Right atrium auricular region (tissue), 2 donors: ENCODE measurements at regions not wholly inside any gene's neighbourhood (a gene's known extent, or its start where the extent isn't known, plus 50 kb on each side); places are given as distances from the start of the nearest gene placed in this dataset.
"Not testable (repeated sequence)": the region's sequence is repeated elsewhere in the genome, so short reads cannot be mapped to it uniquely, and the experiment has no call there.

Source experiments
- DNase-seq: peaks from one replicate; pipeline ENCODE4 v3.0.0-alpha.2; 2019; ENCODE audit warnings: low spot score
- H3K27ac ChIP-seq, 2 donors: fragments of 200-600 bp; sonication (generic); 1 replicate in 1 of 2; 2 replicates in 1 of 2; pipeline ENCODE4 v1.5.1; 2016 to 2019
- H3K27me3 ChIP-seq, 2 donors: fragments of 200-600 bp; sonication (generic); one replicate each; pipeline versions ENCODE4 v1.5.1 to v1.6.0; 2017 to 2019
- H3K36me3 ChIP-seq: fragments of 200-600 bp; sonication (generic); one replicate; pipeline ENCODE4 v1.5.1; 2016
- H3K4me1 ChIP-seq, 2 donors: fragments of 200-600 bp; sonication (generic); one replicate each; pipeline versions ENCODE4 v1.5.1 to v1.6.0; 2017 to 2019
- H3K4me3 ChIP-seq, 2 donors: fragments of 200-600 bp; sonication (generic); 1 replicate in 1 of 2; 2 replicates in 1 of 2; pipeline ENCODE4 v1.5.1; 2017 to 2019; ENCODE audit warnings: mild to moderate bottlenecking in 1 of 2, moderate library complexity in 1 of 2
- H3K9me3 ChIP-seq, 2 donors: fragments of 200-600 bp; sonication (generic); one replicate each; pipeline ENCODE4 v1.5.1; 2019
- TF ChIP-seq, protein P1 (sequence below), 2 donors: fragments of 200-600 bp; sonication (generic); IDR thresholded peaks; one replicate each; pipeline ENCODE4 v1.5.1; 2019; ENCODE audit warnings: antibody characterized with exemption in 2 of 2

DNA sequence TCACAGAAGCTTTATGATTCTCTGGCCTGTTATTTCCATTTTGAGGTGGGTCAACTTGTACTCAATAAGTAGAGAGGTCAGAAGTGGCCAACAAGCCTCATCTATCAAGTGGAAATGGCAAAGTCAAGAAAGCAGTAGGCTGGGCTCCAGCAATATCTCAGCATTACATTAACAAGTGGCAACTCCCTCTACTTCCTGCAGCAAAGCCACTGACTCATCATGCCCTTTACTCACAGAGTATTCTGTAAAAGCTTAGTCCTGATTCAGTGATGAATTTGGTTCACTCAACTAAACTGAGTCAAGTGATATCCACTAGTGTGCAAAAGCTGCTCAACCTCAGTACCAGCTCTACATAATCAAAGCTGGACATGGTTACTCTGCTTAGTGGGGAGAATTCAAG is 954.6 kb downstream of the EPHA3 start:
- TF ChIP-seq, protein P1, sequence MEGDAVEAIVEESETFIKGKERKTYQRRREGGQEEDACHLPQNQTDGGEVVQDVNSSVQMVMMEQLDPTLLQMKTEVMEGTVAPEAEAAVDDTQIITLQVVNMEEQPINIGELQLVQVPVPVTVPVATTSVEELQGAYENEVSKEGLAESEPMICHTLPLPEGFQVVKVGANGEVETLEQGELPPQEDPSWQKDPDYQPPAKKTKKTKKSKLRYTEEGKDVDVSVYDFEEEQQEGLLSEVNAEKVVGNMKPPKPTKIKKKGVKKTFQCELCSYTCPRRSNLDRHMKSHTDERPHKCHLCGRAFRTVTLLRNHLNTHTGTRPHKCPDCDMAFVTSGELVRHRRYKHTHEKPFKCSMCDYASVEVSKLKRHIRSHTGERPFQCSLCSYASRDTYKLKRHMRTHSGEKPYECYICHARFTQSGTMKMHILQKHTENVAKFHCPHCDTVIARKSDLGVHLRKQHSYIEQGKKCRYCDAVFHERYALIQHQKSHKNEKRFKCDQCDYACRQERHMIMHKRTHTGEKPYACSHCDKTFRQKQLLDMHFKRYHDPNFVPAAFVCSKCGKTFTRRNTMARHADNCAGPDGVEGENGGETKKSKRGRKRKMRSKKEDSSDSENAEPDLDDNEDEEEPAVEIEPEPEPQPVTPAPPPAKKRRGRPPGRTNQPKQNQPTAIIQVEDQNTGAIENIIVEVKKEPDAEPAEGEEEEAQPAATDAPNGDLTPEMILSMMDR (IDR thresholded peaks at IDR 0.05): no peak
- Histone ChIP-seq H3K4me1 (no peaks in the 10 kb centered on the region), H3K36me3 (no peaks in the 10 kb centered on the region), H3K27ac (no peak overlapping the region), H3K4me3 (no peak overlapping the region), H3K27me3 (no peaks in the 10 kb centered on the region), H3K9me3 (no peaks in the 10 kb centered on the region)
- no peak for DNase-seq

DNA sequence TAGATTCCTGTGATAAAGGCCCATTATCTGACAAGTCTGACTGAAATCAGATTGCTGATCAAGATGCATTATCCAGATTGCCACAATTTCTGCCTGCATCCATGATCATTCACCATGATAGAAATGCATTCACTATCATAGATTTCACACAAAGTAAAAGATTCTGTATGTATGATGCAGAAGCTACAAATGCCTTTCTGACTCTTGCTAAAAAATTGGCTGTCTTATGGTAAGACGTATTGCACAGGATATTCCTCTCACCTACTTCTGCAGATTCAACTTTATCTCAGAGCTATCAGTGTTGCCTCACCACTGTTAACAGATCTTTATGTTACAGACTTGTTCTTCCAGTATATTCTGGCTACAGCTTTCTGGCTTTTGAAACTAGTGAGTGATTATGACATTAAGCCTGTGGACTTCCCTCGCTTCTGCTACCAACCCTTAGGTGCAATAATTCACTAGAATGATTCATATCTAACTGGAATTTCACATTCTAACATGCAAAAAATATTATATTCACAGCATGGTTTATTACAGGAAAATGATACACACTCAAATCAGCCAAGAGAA is 955.3 kb downstream of the EPHA3 start:
- Histone ChIP-seq H3K9me3 (no peaks in the 10 kb centered on the region), H3K4me3 (no peak overlapping the region), H3K36me3 (no peaks in the 10 kb centered on the region), H3K27ac (no peak overlapping the region), H3K27me3 (no peaks in the 10 kb centered on the region), H3K4me1 (no peaks in the 10 kb centered on the region)
- no peak for DNase-seq
- TF ChIP-seq, protein P1 (IDR thresholded peaks at IDR 0.05): no peak

DNA sequence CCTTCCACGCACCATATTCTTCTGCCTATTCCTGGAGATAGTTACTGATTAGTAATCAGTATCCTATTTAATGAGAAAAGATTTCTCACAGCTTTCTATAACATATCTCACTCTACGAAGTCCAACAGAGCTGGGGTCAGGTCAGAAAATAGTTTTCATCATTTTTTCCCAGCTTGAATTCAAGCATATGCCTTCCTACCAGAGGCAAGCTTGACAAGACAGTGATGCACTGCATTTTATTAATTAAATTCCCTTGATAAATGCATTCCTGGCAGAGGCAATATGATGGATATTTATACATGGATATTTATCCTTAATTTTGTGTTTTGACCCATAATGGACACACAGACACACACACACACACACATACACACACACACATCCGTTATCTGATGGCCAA is 961.4 kb downstream of the EPHA3 start:
- Histone ChIP-seq H3K27ac (no peak overlapping the region), H3K4me3 (no peak overlapping the region), H3K9me3 (no peaks in the 10 kb centered on the region), H3K27me3 (no peaks in the 10 kb centered on the region), H3K36me3 (no peaks in the 10 kb centered on the region), H3K4me1 (no peaks in the 10 kb centered on the region)
- TF ChIP-seq, protein P1 (IDR thresholded peaks at IDR 0.05): no peak
- DNase-seq: no peak

DNA sequence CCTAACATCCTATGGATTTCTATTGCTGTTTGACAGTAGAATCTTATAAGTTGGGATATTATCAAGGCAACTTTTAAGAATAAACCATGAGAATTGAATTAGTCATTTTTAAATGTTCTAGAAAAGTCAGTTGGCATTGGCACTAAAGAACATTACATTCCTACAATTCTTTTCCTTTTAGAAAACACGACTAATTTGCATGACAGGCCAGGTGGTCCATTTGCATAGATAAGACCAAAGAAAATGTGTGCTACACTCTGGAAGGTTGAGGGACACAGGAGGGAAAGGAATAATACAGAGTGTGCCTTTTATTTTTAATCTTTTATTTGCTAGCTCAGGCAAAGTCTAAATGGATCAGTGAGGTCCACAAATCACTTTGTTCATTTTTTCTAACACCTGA is 962.3 kb downstream of the EPHA3 start:
- Histone ChIP-seq H3K4me1 (no peaks in the 10 kb centered on the region), H3K4me3 (no peak overlapping the region), H3K9me3 (no peaks in the 10 kb centered on the region), H3K36me3 (no peaks in the 10 kb centered on the region), H3K27me3 (no peaks in the 10 kb centered on the region), H3K27ac (no peak overlapping the region)
- no peak for DNase-seq
- TF ChIP-seq, protein P1 (IDR thresholded peaks at IDR 0.05): no peak

DNA sequence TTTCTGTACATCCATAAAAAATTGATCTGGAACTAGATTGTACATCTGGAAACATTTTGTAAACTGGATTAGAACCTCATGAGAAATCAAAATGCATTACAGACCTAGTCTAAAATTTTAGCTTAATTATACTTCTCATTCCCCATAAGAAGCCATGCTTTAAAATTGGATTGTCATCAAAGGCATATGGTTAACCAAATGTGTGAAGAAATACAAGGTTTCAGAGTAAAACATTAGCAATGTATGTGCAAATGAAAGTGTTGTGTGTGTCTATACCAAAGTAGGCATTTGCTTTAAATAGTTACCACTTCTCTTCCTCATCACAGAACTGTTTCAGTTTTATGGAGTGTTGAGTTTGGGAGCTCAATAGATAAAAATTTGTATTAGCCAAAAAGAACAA is 968.7 kb downstream of the EPHA3 start:
- DNase-seq: no peak
- no peaks in the 10 kb centered on the region for H3K9me3 ChIP-seq
- no peaks in the 10 kb centered on the region for H3K36me3 ChIP-seq
- no peak overlapping the region for H3K4me3 ChIP-seq
- H3K27ac ChIP-seq: no peak overlapping the region
- TF ChIP-seq, protein P1 (IDR thresholded peaks at IDR 0.05): no peak
- no peaks in the 10 kb centered on the region for H3K4me1 ChIP-seq
- H3K27me3 ChIP-seq: no peaks in the 10 kb centered on the region

DNA sequence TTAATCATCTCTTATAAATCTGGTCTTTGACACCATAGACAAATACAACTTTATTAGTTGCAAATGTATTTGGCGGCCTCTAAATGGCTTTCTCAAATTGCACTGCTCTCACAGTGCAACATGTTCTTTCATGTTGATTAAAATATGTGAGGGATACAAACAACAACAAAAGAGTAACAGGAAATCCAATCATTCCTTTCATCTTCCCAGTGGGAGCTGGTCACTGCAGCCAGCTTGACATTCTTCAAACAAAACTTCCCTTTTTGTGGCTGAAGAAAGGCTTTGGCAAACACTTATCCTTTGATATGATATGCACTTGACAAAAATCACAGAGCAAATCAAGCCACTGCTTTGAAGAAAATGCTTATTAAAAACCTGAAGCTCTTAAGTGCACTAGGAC is 973.6 kb downstream of the EPHA3 start:
- no peaks in the 10 kb centered on the region for H3K9me3 ChIP-seq
- no peaks in the 10 kb centered on the region for H3K4me1 ChIP-seq
- H3K27ac ChIP-seq: no peak overlapping the region
- no peaks in the 10 kb centered on the region for H3K27me3 ChIP-seq
- no peak for DNase-seq
- H3K4me3 ChIP-seq: no peak overlapping the region
- H3K36me3 ChIP-seq: no peaks in the 10 kb centered on the region
- TF ChIP-seq, protein P1 (IDR thresholded peaks at IDR 0.05): no peak

DNA sequence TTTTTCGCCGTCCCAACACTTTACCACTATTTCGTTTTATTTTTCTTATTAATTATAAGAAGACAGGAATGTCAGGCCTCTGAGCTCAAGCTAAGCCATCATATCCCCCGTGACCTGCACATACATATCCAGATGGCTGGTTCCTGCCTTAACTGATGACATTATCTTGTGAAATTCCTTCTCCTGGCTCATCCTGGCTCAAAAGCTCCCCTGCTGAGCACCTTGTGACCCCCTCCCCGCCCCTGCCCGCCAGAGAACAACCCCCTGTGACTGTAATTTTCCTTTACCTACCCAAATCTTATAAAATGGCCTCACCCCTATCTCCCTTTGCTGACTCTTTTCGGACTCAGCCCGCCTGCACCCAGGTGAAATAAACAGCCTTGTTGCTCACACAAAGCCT is 978.9 kb downstream of the EPHA3 start:
- H3K4me1 ChIP-seq, H3K27me3 ChIP-seq, H3K9me3 ChIP-seq, H3K27ac ChIP-seq, H3K36me3 ChIP-seq, H3K4me3 ChIP-seq, DNase-seq: not testable (repeated sequence)
